H9 (cell line): ENCODE measurements at regions not wholly inside any gene's neighbourhood (a gene's known extent, or its start where the extent isn't known, plus 50 kb on each side); places are given as distances from the start of the nearest gene placed in this dataset.

Experiments
- DNase-seq: peaks from one replicate; pipeline ENCODE4 v3.0.0-alpha.2; 2017
- H2AFZ ChIP-seq: one replicate; pipeline ENCODE4 v1.6.1; 2013; ENCODE audit warnings: mild to moderate bottlenecking, low read length, control low read depth, moderate library complexity
- H2AK5ac ChIP-seq: 2 replicates; pipeline ENCODE4 v1.6.1; 2013; ENCODE audit warnings: low read length, control low read depth, mixed read lengths; ENCODE audit not compliant: insufficient read length
- H2BK120ac ChIP-seq: one replicate; pipeline ENCODE4 v1.6.1; 2013; ENCODE audit warnings: low read depth, mild to moderate bottlenecking, low read length, control low read depth, inconsistent platforms; ENCODE audit not compliant: poor library complexity, severe bottlenecking
- H2BK12ac ChIP-seq: 2 replicates; pipeline ENCODE4 v1.6.1; 2013; ENCODE audit warnings: low read length, control low read depth, mixed read lengths, low read depth; ENCODE audit not compliant: insufficient read length
- H2BK15ac ChIP-seq: 2 replicates; pipeline ENCODE4 v1.6.1; 2013; ENCODE audit warnings: low read depth, low read length, control low read depth
- H2BK20ac ChIP-seq: one replicate; pipeline ENCODE4 v1.6.1; 2013; ENCODE audit warnings: low read depth, mild to moderate bottlenecking, low read length, control low read depth, inconsistent platforms; ENCODE audit not compliant: poor library complexity, severe bottlenecking
- H2BK5ac ChIP-seq: 2 replicates; pipeline ENCODE4 v1.6.1; 2013; ENCODE audit warnings: low read length, control low read depth, mixed read lengths; ENCODE audit not compliant: insufficient read length
- H3K14ac ChIP-seq: 2 replicates; pipeline ENCODE4 v1.6.1; 2013; ENCODE audit warnings: low read length, control low read depth; ENCODE audit not compliant: insufficient read depth
- H3K18ac ChIP-seq: 2 replicates; pipeline ENCODE4 v1.6.1; 2013; ENCODE audit warnings: low read depth, mild to moderate bottlenecking, mixed read lengths, low read length, control low read depth; ENCODE audit not compliant: insufficient read length
- H3K23ac ChIP-seq: 2 replicates; pipeline ENCODE4 v1.6.1; 2013; ENCODE audit warnings: low read length, control low read depth, mixed read lengths, low read depth; ENCODE audit not compliant: insufficient read length
- H3K23me2 ChIP-seq: 2 replicates; pipeline ENCODE4 v1.6.1; 2013; ENCODE audit warnings: low read depth, mild to moderate bottlenecking, mixed read lengths, low read length, control low read depth; ENCODE audit not compliant: insufficient read length, poor library complexity, severe bottlenecking
- H3K27ac ChIP-seq: 2 replicates; pipeline ENCODE4 v1.5.1; 2013; ENCODE audit warnings: low read length, control low read depth, mixed read lengths, low read depth; ENCODE audit not compliant: insufficient read length
- H3K27me3 ChIP-seq: 2 replicates; pipeline ENCODE4 v1.6.1; 2013; ENCODE audit warnings: low read length, control low read depth, inconsistent platforms; ENCODE audit not compliant: insufficient read depth
- H3K4ac ChIP-seq: 2 replicates; pipeline ENCODE4 v1.6.1; 2013; ENCODE audit warnings: low read depth, mild to moderate bottlenecking, control low read depth, inconsistent platforms, low read length, moderate library complexity
- H3K4me1 ChIP-seq: 2 replicates; pipeline ENCODE4 v1.6.1; 2013; ENCODE audit warnings: low read length, control low read depth, inconsistent platforms; ENCODE audit not compliant: insufficient read depth
- H3K4me2 ChIP-seq: 2 replicates; pipeline ENCODE4 v1.6.1; 2013; ENCODE audit warnings: low read length, control low read depth, mixed read lengths; ENCODE audit not compliant: insufficient read length, insufficient read depth
- H3K56ac ChIP-seq: 2 replicates; pipeline ENCODE4 v1.6.1; 2013; ENCODE audit warnings: low read depth, mild to moderate bottlenecking, mixed read lengths, low read length, control low read depth; ENCODE audit not compliant: insufficient read length
- H3K79me1 ChIP-seq: 2 replicates; pipeline ENCODE4 v1.6.1; 2013; ENCODE audit warnings: low read depth, mild to moderate bottlenecking, moderate library complexity, low read length, control low read depth, inconsistent platforms; ENCODE audit not compliant: insufficient read depth, poor library complexity, severe bottlenecking
- H3K79me2 ChIP-seq: 2 replicates; pipeline ENCODE4 v1.6.1; 2013; ENCODE audit warnings: low read length, control low read depth, inconsistent platforms; ENCODE audit not compliant: insufficient read depth
- H3K9ac ChIP-seq: 2 replicates; pipeline ENCODE4 v1.6.1; 2013; ENCODE audit warnings: low read length, control low read depth, mixed read lengths; ENCODE audit not compliant: insufficient read length; ENCODE audit errors: extremely low read depth
- H3K9me3 ChIP-seq: one replicate; pipeline ENCODE4 v1.6.1; 2013; ENCODE audit warnings: low read depth, low read length, inconsistent platforms; ENCODE audit not compliant: control insufficient read depth
- H3T11ph ChIP-seq: one replicate; pipeline ENCODE4 v1.6.1; 2013; ENCODE audit warnings: mild to moderate bottlenecking, low read length, control low read depth, inconsistent platforms
- H4K20me1 ChIP-seq: one replicate; pipeline ENCODE4 v1.6.1; 2013; ENCODE audit not compliant: control insufficient read depth, insufficient read length, insufficient read depth
- H4K5ac ChIP-seq: 2 replicates; pipeline ENCODE4 v1.6.1; 2013; ENCODE audit warnings: low read depth, mild to moderate bottlenecking, mixed read lengths, low read length, control low read depth; ENCODE audit not compliant: insufficient read length
- H4K8ac ChIP-seq: replicated peaks from 2 replicates; pipeline ENCODE4 v1.6.1; 2013; ENCODE audit warnings: low read length, control low read depth, mixed read lengths, low read depth; ENCODE audit not compliant: insufficient read length
- H4K91ac ChIP-seq: 2 replicates; pipeline ENCODE4 v1.6.1; 2013; ENCODE audit warnings: low read depth, mild to moderate bottlenecking, moderate library complexity, mixed read lengths, low read length, control low read depth; ENCODE audit not compliant: insufficient read length
- H3K27ac Mint-ChIP-seq, 3 experiments: 2 replicates in 2 of 3; 3 replicates in 1 of 3; pipeline ENCODE4 v1.8.0; 2020 to 2021; ENCODE audit warnings: mixed read lengths in 3 of 3, mild to moderate bottlenecking in 1 of 3, moderate library complexity in 1 of 3
- H3K27me3 Mint-ChIP-seq: 2 replicates; pipeline ENCODE4 v1.8.0; 2021; ENCODE audit warnings: low read depth, mild to moderate bottlenecking, moderate library complexity, mixed read lengths
- H3K36me3 Mint-ChIP-seq, 3 experiments: 2 replicates in 2 of 3; 3 replicates in 1 of 3; pipeline ENCODE4 v1.8.0; 2020 to 2021; ENCODE audit warnings: low read depth in 3 of 3, mixed read lengths in 3 of 3; ENCODE audit not compliant: insufficient read depth in 1 of 3
- H3K4me1 Mint-ChIP-seq, 2 experiments: 2 replicates each; pipeline ENCODE4 v1.8.0; 2020; ENCODE audit warnings: mixed read lengths in 2 of 2
- H3K4me3 Mint-ChIP-seq, 2 experiments: 2 replicates in 1 of 2; 3 replicates in 1 of 2; pipeline ENCODE4 v1.8.0; 2020 to 2021; ENCODE audit warnings: mild to moderate bottlenecking in 2 of 2, mixed read lengths in 2 of 2, moderate library complexity in 1 of 2
- H3K9me3 Mint-ChIP-seq, 2 experiments: 2 replicates in 1 of 2; 3 replicates in 1 of 2; pipeline ENCODE4 v1.8.0; 2020; ENCODE audit warnings: mild to moderate bottlenecking in 2 of 2, mixed read lengths in 2 of 2, moderate library complexity in 1 of 2
- WGBS: extraction: QIAGEN DNeasy Blood & Tissue Kit; methylation state at CpG from one replicate; pipeline ENCODE4 v1.1.7; 2013; ENCODE audit warnings: missing lambda C conversion rate, low lambda C conversion rate, mixed read lengths; ENCODE audit not compliant: insufficient read length; ENCODE audit errors: extremely low coverage; 5-methylcytosine and 5-hydroxymethylcytosine counted together
- TF ChIP-seq, protein P1 (sequence below): fragments of 200-600 bp; sonication (generic); conservative IDR thresholded peaks from 3 replicates; pipeline ENCODE4 v1.8.0; 2021; ENCODE audit warnings: antibody characterized with exemption, mild to moderate bottlenecking

DNA sequence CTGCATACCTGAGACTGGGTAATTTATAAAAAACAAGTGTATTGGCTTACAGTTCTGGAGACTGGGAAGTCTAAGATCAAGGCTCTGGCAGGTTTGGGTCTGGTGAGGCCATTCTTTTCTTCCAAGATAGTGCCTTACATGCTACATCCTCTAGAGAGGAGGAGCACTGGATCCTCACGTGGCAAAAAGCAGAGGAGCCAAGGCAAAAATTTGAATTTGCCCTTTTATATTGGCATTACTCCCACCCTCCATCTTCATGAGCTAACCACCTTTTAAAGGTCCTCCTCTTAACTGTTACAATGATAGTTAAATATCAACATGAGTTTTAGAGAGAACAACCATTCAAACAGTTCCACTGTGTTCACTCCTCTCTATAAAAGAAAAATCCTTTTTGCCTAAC is 286.3 kb upstream of the SEL1L start:
- Histone ChIP-seq H3K79me2 (no peaks in the 10 kb centered on the region), H2BK120ac (no peak overlapping the region), H2AK5ac (no peak overlapping the region), H4K8ac (no peak overlapping the region), H3K27ac (no peak overlapping the region), H4K20me1 (no peaks in the 10 kb centered on the region), H3K79me1 (no peaks in the 10 kb centered on the region), H3K4me1 (peaks cover 2% of the 10 kb centered on the region; the same call in 1 of the 2 replicates), H3K9ac (no peak overlapping the region), H4K5ac (no peak overlapping the region), H3T11ph (no peak overlapping the region), H2BK5ac (no peak overlapping the region), H3K18ac (no peak overlapping the region), H3K4ac (no peak overlapping the region), H2BK20ac (no peak overlapping the region), H3K56ac (no peak overlapping the region), H2AFZ (no peak overlapping the region), H2BK12ac (no peak overlapping the region), H3K23ac (no peak overlapping the region), H3K4me2 (no peak overlapping the region), H3K14ac (no peak overlapping the region), H2BK15ac (no peak overlapping the region), H4K91ac (no peak overlapping the region), H3K9me3 (no peaks in the 10 kb centered on the region), H3K27me3 (no peaks in the 10 kb centered on the region; the same call in 1 of the 2 replicates), H3K23me2 (no peaks in the 10 kb centered on the region)
- no CpG with 5 or more reads among the region's 1 CpG for WGBS
- H3K9me3 Mint-ChIP-seq, result peaks cover 12 to 23% of the 10 kb centered on the region in 2 experiments; a peak in 4 of 5 replicates
- no peaks in the 10 kb centered on the region for H3K27me3 Mint-ChIP-seq
- no peak overlapping the region for H3K4me3 Mint-ChIP-seq
- TF ChIP-seq, protein P1, sequence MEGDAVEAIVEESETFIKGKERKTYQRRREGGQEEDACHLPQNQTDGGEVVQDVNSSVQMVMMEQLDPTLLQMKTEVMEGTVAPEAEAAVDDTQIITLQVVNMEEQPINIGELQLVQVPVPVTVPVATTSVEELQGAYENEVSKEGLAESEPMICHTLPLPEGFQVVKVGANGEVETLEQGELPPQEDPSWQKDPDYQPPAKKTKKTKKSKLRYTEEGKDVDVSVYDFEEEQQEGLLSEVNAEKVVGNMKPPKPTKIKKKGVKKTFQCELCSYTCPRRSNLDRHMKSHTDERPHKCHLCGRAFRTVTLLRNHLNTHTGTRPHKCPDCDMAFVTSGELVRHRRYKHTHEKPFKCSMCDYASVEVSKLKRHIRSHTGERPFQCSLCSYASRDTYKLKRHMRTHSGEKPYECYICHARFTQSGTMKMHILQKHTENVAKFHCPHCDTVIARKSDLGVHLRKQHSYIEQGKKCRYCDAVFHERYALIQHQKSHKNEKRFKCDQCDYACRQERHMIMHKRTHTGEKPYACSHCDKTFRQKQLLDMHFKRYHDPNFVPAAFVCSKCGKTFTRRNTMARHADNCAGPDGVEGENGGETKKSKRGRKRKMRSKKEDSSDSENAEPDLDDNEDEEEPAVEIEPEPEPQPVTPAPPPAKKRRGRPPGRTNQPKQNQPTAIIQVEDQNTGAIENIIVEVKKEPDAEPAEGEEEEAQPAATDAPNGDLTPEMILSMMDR, result no peak
- peaks cover 15% of the 10 kb centered on the region in 2 experiments for H3K4me1 Mint-ChIP-seq
- peaks cover 0 to 17% (median 10%) of the 10 kb centered on the region in 3 experiments; a peak in 5 of 7 replicates for H3K36me3 Mint-ChIP-seq
- no peak overlapping the region for H3K27ac Mint-ChIP-seq
- no peak for DNase-seq
